Right cardiac atrium (tissue), 5 donors: ENCODE measurements at regions not wholly inside any gene's neighbourhood (a gene's known extent, or its start where the extent isn't known, plus 50 kb on each side); places are given as distances from the start of the nearest gene placed in this dataset.

Experiments used
- ATAC-seq, 2 donors: fragments of 200-7000 bp; cut with Tn5 transposase; one replicate each; pipeline versions ENCODE4 v1.8.0 to v1.9.1; 2020; ENCODE audit warnings: moderate library complexity in 2 of 2, mild to moderate bottlenecking in 1 of 2
- DNase-seq, 3 donors: peaks; one replicate each; pipeline ENCODE4 v3.0.0-alpha.2; 2020
- H3K27ac ChIP-seq: one replicate; pipeline ENCODE4 v1.5.1; 2013; ENCODE audit warnings: mild to moderate bottlenecking, low read length, control low read depth, moderate library complexity
- H3K27me3 ChIP-seq: one replicate; pipeline ENCODE4 v1.6.1; 2013; ENCODE audit not compliant: control insufficient read depth, insufficient read depth
- H3K4me1 ChIP-seq: one replicate; pipeline ENCODE4 v1.6.1; 2013; ENCODE audit warnings: low read length; ENCODE audit not compliant: control insufficient read depth, insufficient read depth
- H3K4me3 ChIP-seq: one replicate; pipeline ENCODE4 v1.5.1; 2013; ENCODE audit warnings: low read length, control low read depth
- H3K9me3 ChIP-seq: one replicate; pipeline ENCODE4 v1.6.1; 2013; ENCODE audit warnings: low read length; ENCODE audit not compliant: control insufficient read depth
- WGBS: extraction: QIAGEN DNeasy Blood & Tissue Kit; methylation state at CpG from one replicate; pipeline ENCODE4 v1.1.7; 2013; 5-methylcytosine and 5-hydroxymethylcytosine counted together
- intact Hi-C, 4 donors: fragments of 100-400 bp; cut with DNase I; formaldehyde crosslinking; loops; one replicate each; pipeline versions ENCODE4 v1.11.0 to v1.14.0; 2022 to 2023
- donor health status: healthy with polysubstance abuse.
- donor health status: DM: no; HTN: yes; CAD: no.
- donor health status: DM: no; HTN: no; CAD: no.
- donor health status: DM: no; HTN: yes; CAD: no; lungs with severe emphysema.
- donor health status: DM: yes; HTN: yes; CAD: no.

DNA sequence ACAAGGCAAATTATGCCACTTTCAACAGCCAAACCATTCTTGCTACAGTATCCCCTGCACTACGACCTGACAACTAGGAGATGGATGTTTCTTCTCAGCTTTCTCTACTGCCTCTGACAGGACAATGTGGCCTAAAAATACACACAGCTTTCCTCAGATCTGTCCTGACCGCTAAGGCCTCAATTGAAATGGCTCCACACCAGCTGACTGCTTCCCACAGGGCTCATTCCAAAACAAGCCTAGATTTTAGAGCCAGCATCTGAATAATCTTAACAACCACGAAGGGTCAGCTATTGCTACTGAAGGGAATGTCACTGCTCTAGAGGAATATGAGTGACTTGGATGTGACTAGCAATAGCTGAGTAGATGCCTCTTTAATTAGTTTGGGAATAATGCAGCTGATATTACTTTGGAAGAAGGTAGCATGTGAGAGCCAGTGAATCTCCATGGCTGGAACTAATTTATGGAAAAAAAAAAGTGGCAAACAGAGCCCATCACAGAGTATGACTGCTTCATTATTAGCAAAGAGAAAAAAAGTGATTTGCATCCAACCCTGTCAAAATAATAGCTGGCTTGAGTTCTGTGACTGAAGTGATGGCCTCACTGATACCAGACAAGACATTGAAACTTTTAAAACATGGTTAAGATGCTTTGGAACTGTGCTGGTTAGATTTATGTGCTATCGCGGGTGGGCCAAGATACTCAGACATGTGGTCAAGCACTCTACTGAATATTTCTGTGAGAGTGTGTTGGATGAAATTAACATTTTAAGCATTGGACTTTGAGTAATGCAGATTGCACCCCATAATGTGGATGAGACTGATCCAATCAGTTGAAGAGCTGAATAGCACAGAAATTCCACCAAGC, 450.2 kb downstream of the NR2F1-AS1 start:
- Histone ChIP-seq H3K27ac (no peak overlapping the region), H3K27me3 (no peaks in the 10 kb centered on the region), H3K9me3 (no peaks in the 10 kb centered on the region), H3K4me3 (no peak overlapping the region), H3K4me1 (no peaks in the 10 kb centered on the region)
- ATAC-seq (peak; percentile 51 to 89), DNase-seq (peak in 1 of 3 donors; percentile 20)
- 38% methylated on average over 5 of the region's 5 CpGs for WGBS
- intact Hi-C loops: no loop called here

DNA sequence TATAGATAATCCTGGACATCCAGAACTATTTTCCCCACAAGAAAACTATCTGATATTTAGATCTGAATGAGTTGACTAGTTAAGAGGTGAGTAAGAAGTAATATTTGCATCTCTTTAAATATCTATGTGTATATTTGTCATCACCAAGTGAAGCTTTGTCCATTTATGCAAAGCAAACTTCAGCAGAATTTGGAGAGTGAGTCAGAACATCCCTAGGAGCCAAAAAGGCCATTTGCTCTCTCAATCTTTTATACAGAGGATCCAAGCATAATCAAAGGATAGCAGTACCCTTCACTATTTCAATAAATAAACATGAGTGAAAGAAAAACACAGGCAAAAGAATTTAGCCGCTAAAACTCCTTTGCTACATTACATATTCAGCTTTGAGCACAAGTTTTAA, 454.4 kb downstream of the NR2F1-AS1 start:
- ATAC-seq: no peak

DNA sequence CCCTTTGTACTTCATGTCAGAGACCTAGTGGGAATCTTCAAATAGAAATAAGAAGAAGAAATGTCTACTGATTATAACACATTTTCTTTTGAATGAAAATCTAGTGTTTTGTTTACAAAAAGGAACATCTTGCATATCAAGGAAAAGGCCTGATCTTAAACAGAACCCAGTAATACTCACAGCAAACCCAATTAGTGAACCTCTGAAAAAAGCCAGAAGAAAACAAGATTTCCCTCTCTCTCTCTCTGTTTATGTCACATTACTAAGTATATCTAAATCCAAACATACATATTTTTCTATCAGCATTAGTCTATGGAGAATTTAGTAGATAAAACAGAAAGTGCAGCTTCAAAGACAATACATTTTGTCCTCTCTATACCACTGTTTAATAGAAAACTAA, 457.9 kb downstream of the NR2F1-AS1 start:
- Histone ChIP-seq H3K27me3 (no peaks in the 10 kb centered on the region), H3K27ac (no peak overlapping the region), H3K4me3 (no peak overlapping the region), H3K4me1 (peaks cover 4% of the 10 kb centered on the region), H3K9me3 (no peaks in the 10 kb centered on the region)
- intact Hi-C loops: no loop called here
- DNase-seq: no peak
- ATAC-seq: no peak

More for the DNA sequence above, 454.4 kb downstream of the NR2F1-AS1 start:
- DNase-seq: no peak
- Histone ChIP-seq H3K27me3 (no peaks in the 10 kb centered on the region), H3K4me3 (no peak overlapping the region), H3K4me1 (no peaks in the 10 kb centered on the region), H3K27ac (no peak overlapping the region), H3K9me3 (no peaks in the 10 kb centered on the region)
- 85% methylated on average over 1 of the region's 1 CpG for WGBS
- intact Hi-C loops: no loop called here

DNA sequence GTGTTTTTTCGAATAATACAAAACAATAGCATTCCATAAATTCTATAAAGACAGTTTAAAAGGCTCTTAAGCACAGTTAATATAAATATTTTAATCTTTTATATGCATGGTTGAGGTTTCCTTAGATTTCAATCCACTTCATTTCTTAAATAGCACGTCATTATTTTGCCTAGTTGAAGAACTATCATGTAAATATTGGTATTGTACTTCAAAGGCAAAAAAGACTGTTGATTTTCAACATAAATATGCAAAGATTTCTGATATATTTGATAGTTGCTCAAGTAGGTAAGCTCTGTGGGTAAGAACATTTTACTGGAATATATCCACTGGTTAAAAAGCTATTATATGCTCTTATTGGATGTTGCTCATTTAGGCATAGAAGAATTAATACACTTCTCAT, 458.6 kb downstream of the NR2F1-AS1 start:
- Histone ChIP-seq H3K9me3 (no peaks in the 10 kb centered on the region), H3K27me3 (no peaks in the 10 kb centered on the region), H3K4me1 (peaks cover 4% of the 10 kb centered on the region), H3K4me3 (no peak overlapping the region), H3K27ac (no peak overlapping the region)
- intact Hi-C loops: no loop called here
- no peak for ATAC-seq
- 88% methylated on average over 2 of the region's 2 CpGs for WGBS
- DNase-seq: no peak

DNA sequence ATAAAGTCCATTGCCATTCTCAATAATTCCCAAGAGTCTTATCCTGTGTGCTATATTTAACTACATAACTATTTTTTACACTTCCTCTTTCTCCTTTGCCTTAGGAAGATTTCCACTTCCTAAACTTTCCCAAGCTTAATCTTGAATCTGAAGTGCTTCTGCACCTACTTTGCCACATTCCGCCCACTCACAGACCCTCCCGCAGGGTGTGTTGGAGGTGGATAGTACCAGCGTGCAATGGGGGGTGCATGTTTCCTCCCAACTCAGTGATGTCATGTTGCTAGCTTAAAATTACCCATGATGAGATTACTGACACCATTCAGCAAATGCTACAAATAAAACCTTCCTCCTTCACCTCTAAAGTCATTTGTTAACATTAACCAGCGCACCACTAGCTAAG, 460.2 kb downstream of the NR2F1-AS1 start:
- ATAC-seq (no peak), DNase-seq (no peak)
- H3K27ac ChIP-seq: no peak overlapping the region
- WGBS: 60% methylated on average over 4 of the region's 4 CpGs
- H3K4me3 ChIP-seq: no peak overlapping the region
- no peaks in the 10 kb centered on the region for H3K9me3 ChIP-seq
- peaks cover 4% of the 10 kb centered on the region for H3K4me1 ChIP-seq
- no peaks in the 10 kb centered on the region for H3K27me3 ChIP-seq
- intact Hi-C loops: no loop called here

DNA sequence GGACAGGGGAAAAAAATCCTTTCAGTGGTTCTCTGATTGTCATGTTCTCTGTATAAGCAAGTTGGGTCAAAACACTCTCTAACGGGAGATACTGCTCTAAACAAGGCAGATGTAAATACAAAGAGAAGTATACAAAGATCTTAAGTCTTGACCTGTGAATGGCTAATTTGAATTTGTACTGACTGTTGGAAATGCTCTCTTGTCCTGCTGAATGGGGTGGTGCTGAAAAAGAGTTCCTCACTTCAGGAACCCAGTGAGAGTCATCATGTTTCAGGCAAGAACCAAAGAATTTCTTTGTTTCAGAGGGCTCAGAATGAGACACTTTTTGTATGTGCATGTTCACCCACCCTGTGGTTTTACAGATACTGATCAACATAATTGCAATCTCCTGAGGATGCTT, 461.0 kb downstream of the NR2F1-AS1 start:
- H3K27me3 ChIP-seq: no peaks in the 10 kb centered on the region
- peaks cover 4% of the 10 kb centered on the region for H3K4me1 ChIP-seq
- H3K4me3 ChIP-seq: no peak overlapping the region
- WGBS: 89% methylated on average over 1 of the region's 1 CpG
- no peak for ATAC-seq
- intact Hi-C loops: no loop called here
- DNase-seq: no peak
- H3K9me3 ChIP-seq: no peaks in the 10 kb centered on the region
- H3K27ac ChIP-seq: no peak overlapping the region

DNA sequence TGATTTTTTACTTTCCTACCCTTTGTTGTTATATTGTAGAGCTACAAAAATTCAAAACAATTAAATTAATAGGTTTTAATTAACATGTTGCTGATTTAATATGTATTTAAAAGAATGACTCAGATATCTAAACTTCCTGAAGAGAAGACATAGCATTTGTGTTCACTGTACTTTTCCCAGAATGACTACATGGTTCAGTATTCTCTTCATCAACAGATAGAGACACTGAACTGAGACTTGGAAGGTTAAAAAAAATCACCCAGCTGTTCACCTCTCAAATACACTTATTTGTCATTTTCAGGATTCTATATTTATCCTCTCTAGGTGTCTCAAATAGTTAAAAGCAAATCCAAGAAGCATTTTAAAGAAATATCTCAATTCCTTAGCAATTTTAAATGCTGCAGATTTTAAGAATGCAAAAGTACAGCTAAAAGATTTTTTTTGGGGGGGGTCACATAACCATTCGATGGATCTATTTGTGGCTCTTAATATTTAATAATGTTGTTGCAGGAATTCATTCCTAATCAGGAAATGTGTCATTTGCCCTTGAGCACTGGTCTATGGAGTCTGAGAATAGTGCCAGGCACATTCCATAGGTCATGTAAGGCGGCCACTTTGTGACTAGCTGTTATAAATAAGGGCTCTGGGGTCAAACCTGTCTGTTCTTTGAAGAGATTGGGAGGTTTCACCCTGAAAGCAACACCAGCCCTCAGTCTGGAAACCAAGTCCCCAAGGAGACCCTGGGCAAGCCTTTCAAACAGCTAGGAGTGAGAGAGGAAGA, 463.1 kb downstream of the NR2F1-AS1 start:
- intact Hi-C loops: no loop called here
- no peak overlapping the region for H3K27ac ChIP-seq
- ATAC-seq: no peak
- no peaks in the 10 kb centered on the region for H3K27me3 ChIP-seq
- WGBS: 49% methylated on average over 2 of the region's 2 CpGs
- no peak overlapping the region for H3K4me3 ChIP-seq
- H3K4me1 ChIP-seq: peaks cover 4% of the 10 kb centered on the region
- DNase-seq: no peak
- H3K9me3 ChIP-seq: no peaks in the 10 kb centered on the region

DNA sequence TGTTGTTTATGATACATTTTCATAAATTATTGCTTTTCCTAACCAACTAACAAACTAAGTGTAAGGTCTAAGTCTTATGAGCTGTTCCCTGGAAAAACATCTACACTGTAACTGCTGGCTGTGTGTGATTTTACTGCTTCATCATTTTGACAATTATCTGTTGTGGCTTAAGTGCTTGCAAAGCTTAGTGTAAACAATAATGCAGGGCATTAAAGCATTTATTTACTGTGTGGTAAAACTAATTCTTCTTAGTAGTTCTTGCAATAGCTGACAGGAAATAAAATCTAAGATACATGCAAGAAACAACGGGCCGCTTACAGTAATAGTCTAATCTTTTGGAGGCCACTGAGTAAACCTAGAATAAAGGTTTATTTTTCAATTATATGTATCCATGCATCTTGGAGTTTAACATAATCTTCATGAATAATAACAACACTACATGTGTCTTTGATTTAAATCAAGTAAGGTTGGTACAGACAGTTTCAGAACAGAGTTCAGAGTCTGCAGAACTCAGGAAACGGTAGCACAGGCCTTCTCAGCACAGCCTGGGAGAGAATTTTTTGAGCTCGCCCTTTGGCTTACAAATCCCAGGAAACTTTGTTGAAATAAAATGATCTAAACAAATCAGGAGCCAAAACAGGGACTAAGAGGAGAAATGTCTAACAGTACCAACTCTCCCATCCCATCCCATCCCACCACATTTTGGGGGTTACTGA, 473.1 kb downstream of the NR2F1-AS1 start:
- H3K27me3 ChIP-seq: no peaks in the 10 kb centered on the region
- no peak for ATAC-seq
- intact Hi-C loops: no loop called here
- H3K4me3 ChIP-seq: no peak overlapping the region
- H3K9me3 ChIP-seq: no peaks in the 10 kb centered on the region
- no peaks in the 10 kb centered on the region for H3K4me1 ChIP-seq
- no peak for DNase-seq
- H3K27ac ChIP-seq: no peak overlapping the region
- WGBS: 67% methylated on average over 4 of the region's 4 CpGs

DNA sequence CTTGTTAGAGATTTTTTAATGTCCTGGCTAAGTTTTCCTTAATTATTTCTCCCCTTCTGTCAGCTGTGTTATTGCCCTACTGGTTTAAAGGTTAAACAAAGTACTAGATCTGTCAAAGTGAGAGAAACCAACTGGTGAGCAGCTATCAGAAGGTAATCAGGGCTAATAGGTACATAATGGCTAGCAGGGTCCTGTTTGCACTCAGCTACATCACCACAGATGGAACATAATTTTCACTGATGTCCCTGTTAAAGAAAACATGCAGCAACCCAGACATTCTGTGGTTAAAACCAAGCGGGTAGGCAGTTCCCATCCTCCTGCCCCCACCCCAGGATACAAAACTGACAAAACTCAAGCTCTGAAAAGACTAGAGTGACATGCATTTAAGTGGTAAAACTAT, 473.9 kb downstream of the NR2F1-AS1 start:
- ATAC-seq: no peak
- no peak overlapping the region for H3K4me3 ChIP-seq
- 64% methylated on average over 1 of the region's 1 CpG for WGBS
- no peaks in the 10 kb centered on the region for H3K9me3 ChIP-seq
- no peaks in the 10 kb centered on the region for H3K27me3 ChIP-seq
- intact Hi-C loops: no loop called here
- DNase-seq: no peak
- H3K4me1 ChIP-seq: no peaks in the 10 kb centered on the region
- no peak overlapping the region for H3K27ac ChIP-seq

DNA sequence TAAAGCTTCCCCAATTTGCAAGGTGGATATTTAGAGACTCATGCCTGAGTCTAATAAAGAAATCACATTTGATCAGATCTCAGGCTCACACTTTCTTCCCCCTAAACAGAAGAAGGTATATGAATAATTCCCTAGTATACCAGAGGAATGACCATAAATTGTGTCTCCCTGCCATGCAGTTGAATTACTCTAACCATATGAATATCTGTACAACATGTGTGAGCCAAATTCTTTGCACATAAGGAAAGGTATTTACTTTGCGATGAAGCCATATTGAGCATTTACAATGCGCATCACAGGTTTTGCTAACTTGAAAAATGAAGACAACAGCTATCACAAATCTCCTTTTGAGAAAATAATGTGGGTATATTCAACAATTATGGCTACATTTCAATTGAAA, 479.4 kb downstream of the NR2F1-AS1 start:
- intact Hi-C loops: no loop called here
- H3K9me3 ChIP-seq: no peaks in the 10 kb centered on the region
- no peaks in the 10 kb centered on the region for H3K4me1 ChIP-seq
- no peak overlapping the region for H3K27ac ChIP-seq
- no peak overlapping the region for H3K4me3 ChIP-seq
- DNase-seq (no peak), ATAC-seq (no peak)
- 97% methylated on average over 2 of the region's 2 CpGs for WGBS
- H3K27me3 ChIP-seq: no peaks in the 10 kb centered on the region

DNA sequence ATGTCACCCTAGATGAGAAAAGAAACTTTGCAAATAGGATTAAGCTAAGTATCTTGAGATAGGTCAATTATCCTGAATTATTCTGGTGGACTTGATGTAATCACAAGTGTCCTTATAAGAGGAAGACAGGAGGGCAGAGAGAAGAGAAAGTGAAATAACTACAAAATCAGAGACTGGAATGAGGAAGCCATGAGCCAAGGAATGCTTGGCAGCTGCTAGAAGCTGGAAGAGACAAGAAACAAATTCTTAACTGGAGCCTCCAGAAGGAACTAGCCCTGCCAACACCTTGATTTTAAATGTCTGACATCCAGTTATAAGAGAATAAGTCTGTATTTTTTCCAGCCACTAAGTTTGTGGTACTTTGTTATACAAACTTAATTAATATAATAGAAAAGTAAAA, 480.0 kb downstream of the NR2F1-AS1 start:
- ATAC-seq (no peak), DNase-seq (no peak)
- no peak overlapping the region for H3K27ac ChIP-seq
- intact Hi-C loops: no loop called here
- H3K9me3 ChIP-seq: no peaks in the 10 kb centered on the region
- H3K27me3 ChIP-seq: no peaks in the 10 kb centered on the region
- no peak overlapping the region for H3K4me3 ChIP-seq
- no peaks in the 10 kb centered on the region for H3K4me1 ChIP-seq
